Gastrocnemius medialis (tissue), 4 donors: ENCODE measurements at regions not wholly inside any gene's neighbourhood (a gene's known extent, or its start where the extent isn't known, plus 50 kb on each side); places are given as distances from the start of the nearest gene placed in this dataset.

Experiments
- ATAC-seq, 2 donors: fragments of 150-250 bp; one replicate each; pipeline ENCODE4 v1.9.1; 2016
- DNase-seq, 2 donors: peaks; one replicate each; pipeline ENCODE4 v3.0.0-alpha.2; 2019
- H3K27ac ChIP-seq, 4 donors: fragments of 200-600 bp; sonication (generic); 1 replicate in 1 of 4; 2 replicates in 3 of 4; pipeline ENCODE4 v1.5.1; 2016 to 2018; ENCODE audit warnings: mild to moderate bottlenecking in 2 of 4, moderate library complexity in 1 of 4
- H3K27me3 ChIP-seq, 3 donors: fragments of 200-600 bp; sonication (generic) in 2 of 3; 1 replicate in 1 of 3; 2 replicates in 2 of 3; pipeline versions ENCODE4 v1.5.1 to v1.6.0; 2016 to 2019; ENCODE audit warnings: mild to moderate bottlenecking in 1 of 3, moderate library complexity in 1 of 3
- H3K36me3 ChIP-seq, 2 donors: fragments of 200-600 bp; sonication (generic) in 1 of 2; one replicate each; pipeline ENCODE4 v1.5.1; 2017 to 2018
- H3K4me1 ChIP-seq, 2 donors: fragments of 200-600 bp; sonication (generic) in 1 of 2; one replicate each; pipeline ENCODE4 v1.5.1; 2016 to 2017; ENCODE audit warnings: mild to moderate bottlenecking in 2 of 2
- H3K4me3 ChIP-seq, 4 donors: fragments of 200-600 bp; sonication (generic) in 3 of 4; 1 replicate in 1 of 4; 2 replicates in 3 of 4; pipeline ENCODE4 v1.5.1; 2016 to 2019; ENCODE audit warnings: mild to moderate bottlenecking in 2 of 4
- H3K9me3 ChIP-seq, 3 donors: fragments of 200-600 bp; sonication (generic) in 2 of 3; 1 replicate in 1 of 3; 2 replicates in 2 of 3; pipeline ENCODE4 v1.5.1; 2016 to 2019
- CTCF ChIP-seq, 5 experiments: fragments of 450-650 bp in 3 of 5; fragments of 200-600 bp in 2 of 5; sonication (generic) in 2 of 5; IDR thresholded peaks in 4 of 5; conservative IDR thresholded peaks in 1 of 5; 1 replicate in 4 of 5; 2 replicates in 1 of 5; pipeline ENCODE4 v1.5.1; 2016 to 2019; ENCODE audit warnings: antibody characterized with exemption in 5 of 5, mild to moderate bottlenecking in 3 of 5, moderate library complexity in 3 of 5
- POLR2A ChIP-seq, 2 donors: fragments of 450-650 bp; IDR thresholded peaks; one replicate each; pipeline ENCODE4 v1.6.1; 2017; ENCODE audit warnings: antibody characterized with exemption in 2 of 2, mild to moderate bottlenecking in 2 of 2, moderate library complexity in 2 of 2
- in situ Hi-C, 4 donors: fragments of 200-750 bp; cut with MboI; loops; one replicate each; pipeline versions ENCODE4 v1.15.0 to v1.8.0; 2017; ENCODE audit warnings: low sequenced_read_pairs in 4 of 4
- intact Hi-C: fragments of 100-400 bp; cut with DNase I; formaldehyde crosslinking; loops from one replicate; pipeline ENCODE4 v1.15.1; 2023; ENCODE audit warnings: low total_unique reads

GRCh38 chr4:129978315-129978714, 882.4 kb downstream of the C4orf33 start:
- in situ Hi-C loops (loop anchor here in 1 of 4 donors (25.0 kb wide), 1 partner anchor 109 kb away; no protein-coding TSS in a partner anchor), intact Hi-C loops (no loop called here)
- TF ChIP-seq POLR2A (IDR thresholded peaks at IDR 0.05): no peak
- no peak for TF ChIP-seq CTCF (IDR thresholded peaks at IDR 0.05 in 4 of 5, conservative IDR thresholded peaks at IDR 0.05 in 1 of 5)
- DNase-seq (no peak), ATAC-seq (no peak)
- Histone ChIP-seq H3K9me3 (no peaks in the 10 kb centered on the region), H3K27me3 (no peaks in the 10 kb centered on the region), H3K36me3 (no peaks in the 10 kb centered on the region), H3K4me1 (no peaks in the 10 kb centered on the region), H3K4me3 (no peak overlapping the region), H3K27ac (no peak overlapping the region)

GRCh38 chr4:129988957-129989356, 893.0 kb downstream of the C4orf33 start:
- TF ChIP-seq CTCF (IDR thresholded peaks at IDR 0.05 in 4 of 5, conservative IDR thresholded peaks at IDR 0.05 in 1 of 5) (no peak), POLR2A (IDR thresholded peaks at IDR 0.05) (no peak)
- DNase-seq: no peak
- no peak overlapping the region for H3K27ac ChIP-seq
- no peaks in the 10 kb centered on the region for H3K4me1 ChIP-seq
- in situ Hi-C loops (loop anchor here in 1 of 4 donors (25.0 kb wide), 1 partner anchor 98 kb away; no protein-coding TSS in a partner anchor), intact Hi-C loops (no loop called here)
- H3K9me3 ChIP-seq: no peaks in the 10 kb centered on the region
- no peaks in the 10 kb centered on the region for H3K36me3 ChIP-seq
- no peaks in the 10 kb centered on the region for H3K27me3 ChIP-seq
- no peak for ATAC-seq
- H3K4me3 ChIP-seq: no peak overlapping the region

- in situ Hi-C loops (loop anchor here in 1 of 4 donors (25.0 kb wide), 1 partner anchor 93 kb away; no protein-coding TSS in a partner anchor), intact Hi-C loops (no loop called here)
- ATAC-seq: no peak
Observed at GRCh38 chr4:129994715-129995114, 898.8 kb downstream of the C4orf33 start.

GRCh38 chr4:129998436-129999150, 902.6 kb downstream of the C4orf33 start:
- H3K4me1 ChIP-seq: no peaks in the 10 kb centered on the region
- no peaks in the 10 kb centered on the region for H3K27me3 ChIP-seq
- no peaks in the 10 kb centered on the region for H3K36me3 ChIP-seq
- no peaks in the 10 kb centered on the region for H3K9me3 ChIP-seq
- DNase-seq: no peak
- no peak overlapping the region for H3K27ac ChIP-seq
- no peak overlapping the region for H3K4me3 ChIP-seq
- ATAC-seq: no peak
- TF ChIP-seq POLR2A (IDR thresholded peaks at IDR 0.05): no peak
- TF ChIP-seq CTCF (IDR thresholded peaks at IDR 0.05 in 4 of 5, conservative IDR thresholded peaks at IDR 0.05 in 1 of 5): no peak
- in situ Hi-C loops: loop anchor here in 1 of 4 donors (25.0 kb wide), 1 partner anchor 89 kb away; no protein-coding TSS in a partner anchor
- intact Hi-C loops: no loop called here

More at GRCh38 chr4:129994715-129995114, 898.8 kb downstream of the C4orf33 start:
- Histone ChIP-seq H3K9me3 (no peaks in the 10 kb centered on the region), H3K4me3 (no peak overlapping the region), H3K4me1 (no peaks in the 10 kb centered on the region), H3K36me3 (no peaks in the 10 kb centered on the region), H3K27me3 (no peaks in the 10 kb centered on the region), H3K27ac (no peak overlapping the region)
- no peak for DNase-seq
- TF ChIP-seq CTCF (IDR thresholded peaks at IDR 0.05 in 4 of 5, conservative IDR thresholded peaks at IDR 0.05 in 1 of 5): no peak
- no peak for TF ChIP-seq POLR2A (IDR thresholded peaks at IDR 0.05)
